Endothelial cell of umbilical vein (primary cell): ENCODE measurements at regions not wholly inside any gene's neighbourhood (a gene's known extent, or its start where the extent isn't known, plus 50 kb on each side); places are given as distances from the start of the nearest gene placed in this dataset.

Source experiments
- CTCF ChIP-seq, 2 donors: IDR thresholded peaks; 1 replicate in 1 of 2; 2 replicates in 1 of 2; pipeline ENCODE4 v1.5.1; 2011; ENCODE audit warnings: low read length in 2 of 2, mild to moderate bottlenecking in 2 of 2, moderate library complexity in 2 of 2, control low read depth in 1 of 2, inconsistent platforms in 1 of 2, low read depth in 1 of 2; ENCODE audit not compliant: insufficient read depth in 1 of 2; ENCODE audit errors: extremely low read depth in 1 of 2
- EZH2 ChIP-seq: IDR thresholded peaks from 2 replicates; pipeline ENCODE4 v1.6.1; 2012; ENCODE audit warnings: borderline replicate concordance, low read depth, mild to moderate bottlenecking, moderate library complexity, low read length, inconsistent platforms; ENCODE audit not compliant: severe bottlenecking
- FOS ChIP-seq: IDR thresholded peaks from 2 replicates; pipeline ENCODE4 v1.6.1; 2011; ENCODE audit warnings: mild to moderate bottlenecking, low read length, moderate library complexity, borderline replicate concordance; ENCODE audit not compliant: insufficient read depth
- JUN ChIP-seq: IDR thresholded peaks from 2 replicates; pipeline ENCODE4 v1.6.1; 2011; ENCODE audit warnings: borderline replicate concordance, low read depth; ENCODE audit not compliant: insufficient read length, insufficient read depth
- MAX ChIP-seq: IDR thresholded peaks from 2 replicates; pipeline ENCODE4 v1.6.1; 2011; ENCODE audit not compliant: insufficient read depth, insufficient read length
- MYC ChIP-seq: IDR thresholded peaks from one replicate; pipeline ENCODE4 v1.6.1; 2011; ENCODE audit warnings: mild to moderate bottlenecking, low read depth, low read length
- POLR2A ChIP-seq: IDR thresholded peaks from 2 replicates; pipeline ENCODE4 v1.6.1; 2012; ENCODE audit warnings: low read depth, mild to moderate bottlenecking, control low read depth, low read length
- POLR2AphosphoS5 ChIP-seq: IDR thresholded peaks from 2 replicates; pipeline ENCODE4 v1.6.1; 2012; ENCODE audit warnings: low read depth, mild to moderate bottlenecking, control low read depth, low read length, moderate library complexity; ENCODE audit not compliant: insufficient read depth

DNA sequence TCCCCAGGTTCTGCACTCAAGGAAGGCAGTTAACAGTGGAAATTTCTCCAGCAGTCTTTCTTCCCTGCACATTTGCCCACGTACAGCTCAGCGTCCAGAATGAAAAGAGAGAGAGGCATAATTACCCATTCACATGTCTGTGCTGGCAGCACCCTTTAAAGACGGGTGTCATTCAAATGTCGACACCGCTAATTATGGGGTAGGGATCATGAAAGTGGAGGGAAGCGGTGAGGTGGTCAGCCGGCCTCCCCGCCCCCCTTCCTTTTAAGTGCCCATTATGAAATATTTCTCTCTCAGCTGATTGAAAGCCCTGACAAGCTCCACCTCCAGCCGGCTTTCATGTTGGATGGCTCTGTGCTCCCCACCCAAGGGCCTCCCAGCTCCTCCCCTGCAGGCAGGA, 246.1 kb downstream of the BMP7 start:
- TF ChIP-seq FOS (no peak), CTCF (IDR thresholded peaks at IDR 0.05; ENCODE audit: extremely low read depth in 1 of 2, insufficient read depth in 1 of 2, low read depth in 1 of 2, low read length in 2 of 2) (no peak), EZH2 (no peak), POLR2AphosphoS5 (no peak), POLR2A (no peak), MAX (no peak), MYC (no peak), JUN (no peak)
